Parathyroid adenoma (tissue), 2 donors: ENCODE measurements at regions not wholly inside any gene's neighbourhood (a gene's known extent, or its start where the extent isn't known, plus 50 kb on each side); places are given as distances from the start of the nearest gene placed in this dataset.

Source experiments
- H2AFZ ChIP-seq: fragments of 300-600 bp; sonication (generic); one replicate; pipeline ENCODE4 v1.7.0; 2017; ENCODE audit warnings: antibody characterized with exemption, mild to moderate bottlenecking
- H3K27ac ChIP-seq: fragments of 300-600 bp; sonication (generic); one replicate; pipeline ENCODE4 v1.7.0; 2017
- H3K27me3 ChIP-seq: fragments of 300-600 bp; sonication (generic); one replicate; pipeline ENCODE4 v1.7.0; 2017; ENCODE audit warnings: low read length; ENCODE audit not compliant: control insufficient read depth, insufficient read depth
- H3K36me3 ChIP-seq: fragments of 300-600 bp; sonication (generic); one replicate; pipeline ENCODE4 v1.7.0; 2017; ENCODE audit warnings: low read length; ENCODE audit not compliant: control insufficient read depth, insufficient read depth
- H3K4me1 ChIP-seq: fragments of 300-600 bp; sonication (generic); one replicate; pipeline ENCODE4 v1.7.0; 2017; ENCODE audit warnings: control low read depth
- H3K4me2 ChIP-seq: fragments of 300-600 bp; sonication (generic); one replicate; pipeline ENCODE4 v1.7.0; 2017; ENCODE audit warnings: low read length
- H3K4me3 ChIP-seq: fragments of 300-600 bp; sonication (generic); one replicate; pipeline ENCODE4 v1.7.0; 2017; ENCODE audit warnings: low read depth, low read length
- H3K79me2 ChIP-seq: fragments of 300-600 bp; sonication (generic); one replicate; pipeline ENCODE4 v1.7.0; 2017; ENCODE audit warnings: control low read depth
- H3K9ac ChIP-seq: fragments of 300-600 bp; sonication (generic); one replicate; pipeline ENCODE4 v1.7.0; 2017; ENCODE audit warnings: mild to moderate bottlenecking
- H3K9me3 ChIP-seq: fragments of 300-600 bp; sonication (generic); one replicate; pipeline ENCODE4 v1.7.0; 2017; ENCODE audit warnings: low read length; ENCODE audit not compliant: control insufficient read depth
- TF ChIP-seq, protein P1 (sequence below): fragments of 300-600 bp; sonication (generic); IDR thresholded peaks from one replicate; pipeline ENCODE4 v1.7.0; 2017; ENCODE audit warnings: antibody characterized with exemption, mild to moderate bottlenecking
- donor health status: primary hyperparathyroidism.

GRCh38 chr7:28311670-28312069, 100.6 kb upstream of the CREB5 start:
- Histone ChIP-seq H3K4me2 (no peak overlapping the region), H3K36me3 (no peaks in the 10 kb centered on the region), H3K27ac (no peak overlapping the region), H3K4me3 (no peak overlapping the region), H3K79me2 (no peaks in the 10 kb centered on the region), H3K9me3 (no peaks in the 10 kb centered on the region), H3K9ac (no peak overlapping the region), H3K27me3 (no peaks in the 10 kb centered on the region), H2AFZ (no peak overlapping the region), H3K4me1 (no peaks in the 10 kb centered on the region)
- TF ChIP-seq, protein P1, sequence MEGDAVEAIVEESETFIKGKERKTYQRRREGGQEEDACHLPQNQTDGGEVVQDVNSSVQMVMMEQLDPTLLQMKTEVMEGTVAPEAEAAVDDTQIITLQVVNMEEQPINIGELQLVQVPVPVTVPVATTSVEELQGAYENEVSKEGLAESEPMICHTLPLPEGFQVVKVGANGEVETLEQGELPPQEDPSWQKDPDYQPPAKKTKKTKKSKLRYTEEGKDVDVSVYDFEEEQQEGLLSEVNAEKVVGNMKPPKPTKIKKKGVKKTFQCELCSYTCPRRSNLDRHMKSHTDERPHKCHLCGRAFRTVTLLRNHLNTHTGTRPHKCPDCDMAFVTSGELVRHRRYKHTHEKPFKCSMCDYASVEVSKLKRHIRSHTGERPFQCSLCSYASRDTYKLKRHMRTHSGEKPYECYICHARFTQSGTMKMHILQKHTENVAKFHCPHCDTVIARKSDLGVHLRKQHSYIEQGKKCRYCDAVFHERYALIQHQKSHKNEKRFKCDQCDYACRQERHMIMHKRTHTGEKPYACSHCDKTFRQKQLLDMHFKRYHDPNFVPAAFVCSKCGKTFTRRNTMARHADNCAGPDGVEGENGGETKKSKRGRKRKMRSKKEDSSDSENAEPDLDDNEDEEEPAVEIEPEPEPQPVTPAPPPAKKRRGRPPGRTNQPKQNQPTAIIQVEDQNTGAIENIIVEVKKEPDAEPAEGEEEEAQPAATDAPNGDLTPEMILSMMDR, result no peak

DNA sequence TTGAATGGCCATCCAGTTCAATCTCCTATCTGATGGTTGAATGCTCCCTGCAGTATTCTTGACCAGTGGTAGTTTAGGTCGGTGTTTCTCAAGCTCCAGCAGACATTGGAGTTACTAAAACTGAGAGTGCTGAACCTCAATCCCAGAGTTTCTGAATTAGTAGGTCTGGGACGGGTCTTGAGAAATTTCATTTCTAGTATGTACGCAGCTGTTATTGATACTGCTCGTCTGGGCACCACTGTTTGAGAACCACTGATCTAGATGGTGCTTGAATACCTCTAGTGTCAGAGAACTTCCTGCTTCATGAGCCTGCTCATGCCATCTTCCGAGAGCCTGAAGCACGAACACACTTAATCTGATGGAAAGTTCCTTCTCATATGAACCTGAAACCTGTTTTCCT, 99.4 kb upstream of the CREB5 start:
- H3K27me3 ChIP-seq, result no peaks in the 10 kb centered on the region
- no peak overlapping the region for H2AFZ ChIP-seq

DNA sequence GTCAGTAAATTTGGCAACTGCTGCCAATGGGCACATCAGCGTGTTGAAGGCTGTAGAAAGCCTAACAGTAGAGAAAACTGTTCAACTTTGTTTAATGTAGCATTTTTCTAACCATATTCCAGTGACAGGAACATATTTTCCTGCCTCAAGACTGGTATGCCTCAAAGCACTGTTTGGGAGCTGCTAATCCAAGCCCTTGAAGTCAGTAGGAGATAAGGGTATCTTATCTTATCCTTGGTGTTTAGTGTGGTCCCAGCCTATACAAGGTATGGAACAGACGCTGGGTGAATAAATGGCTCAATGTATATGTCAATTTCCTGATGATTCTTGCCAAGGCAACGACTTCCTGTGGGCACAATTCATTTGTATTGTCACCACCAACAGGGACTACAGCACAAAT, 97.5 kb upstream of the CREB5 start:
- H3K9me3 ChIP-seq, result no peaks in the 10 kb centered on the region
- no peak overlapping the region for H2AFZ ChIP-seq
- no peak overlapping the region for H3K9ac ChIP-seq
- H3K27me3 ChIP-seq, result no peaks in the 10 kb centered on the region
- no peak overlapping the region for H3K4me2 ChIP-seq
- no peak overlapping the region for H3K4me3 ChIP-seq
- TF ChIP-seq, protein P1, result no peak
- H3K36me3 ChIP-seq, result no peaks in the 10 kb centered on the region
- H3K4me1 ChIP-seq, result no peaks in the 10 kb centered on the region
- H3K79me2 ChIP-seq, result no peaks in the 10 kb centered on the region
- no peak overlapping the region for H3K27ac ChIP-seq

More for the DNA sequence above, 99.4 kb upstream of the CREB5 start:
- Histone ChIP-seq H3K36me3 (no peaks in the 10 kb centered on the region), H3K9me3 (no peaks in the 10 kb centered on the region), H3K79me2 (no peaks in the 10 kb centered on the region), H3K4me1 (no peaks in the 10 kb centered on the region), H3K4me3 (no peak overlapping the region), H3K9ac (no peak overlapping the region), H3K27ac (no peak overlapping the region), H3K4me2 (no peak overlapping the region)
- TF ChIP-seq, protein P1, result no peak

DNA sequence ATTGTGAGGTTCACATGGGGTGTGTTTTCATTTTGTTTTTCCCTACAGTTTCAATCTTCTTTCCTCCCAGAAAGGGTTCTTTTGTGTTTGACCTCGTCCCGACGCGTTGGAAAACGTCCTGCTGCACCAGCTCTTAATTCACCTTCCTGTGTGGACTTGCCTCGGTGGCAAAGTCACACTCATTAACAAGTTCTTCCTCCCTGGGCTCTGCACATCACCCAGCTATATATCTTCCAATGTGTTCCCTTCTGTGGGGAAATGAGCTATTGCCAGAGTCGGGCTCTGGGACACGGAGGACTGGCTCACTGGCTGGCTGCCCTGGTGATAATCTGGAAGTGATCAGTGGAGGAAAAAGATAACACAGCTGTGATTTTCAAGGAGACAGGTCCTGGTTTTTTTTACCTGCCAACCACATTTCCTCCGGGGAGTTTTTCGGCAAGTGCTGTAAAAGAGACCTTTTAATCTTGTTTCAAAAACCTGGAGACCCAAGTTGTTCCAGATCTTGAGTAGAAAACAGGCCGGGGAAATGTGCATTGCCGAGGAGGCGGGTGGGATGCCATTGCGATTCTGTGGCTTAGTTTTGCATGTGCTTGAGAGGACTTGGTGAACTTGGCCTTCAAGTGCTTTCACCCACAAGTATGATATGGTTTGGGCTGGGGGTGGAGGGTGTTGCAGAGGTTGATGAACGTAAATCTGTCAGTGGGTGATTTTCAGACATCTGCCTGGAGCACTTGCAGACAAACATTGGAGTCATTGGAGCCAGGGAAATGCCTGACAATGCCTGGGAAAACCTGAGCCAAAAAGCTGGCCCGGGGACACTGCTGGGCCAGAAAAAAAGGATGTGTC, 96.5 kb upstream of the CREB5 start:
- Histone ChIP-seq H3K79me2 (no peaks in the 10 kb centered on the region), H3K27me3 (no peaks in the 10 kb centered on the region), H3K27ac (no peak overlapping the region), H3K9ac (no peak overlapping the region), H3K9me3 (no peaks in the 10 kb centered on the region), H3K4me1 (no peaks in the 10 kb centered on the region), H3K4me3 (no peak overlapping the region), H3K4me2 (no peak overlapping the region), H2AFZ (no peak overlapping the region), H3K36me3 (no peaks in the 10 kb centered on the region)
- TF ChIP-seq, protein P1, result no peak

DNA sequence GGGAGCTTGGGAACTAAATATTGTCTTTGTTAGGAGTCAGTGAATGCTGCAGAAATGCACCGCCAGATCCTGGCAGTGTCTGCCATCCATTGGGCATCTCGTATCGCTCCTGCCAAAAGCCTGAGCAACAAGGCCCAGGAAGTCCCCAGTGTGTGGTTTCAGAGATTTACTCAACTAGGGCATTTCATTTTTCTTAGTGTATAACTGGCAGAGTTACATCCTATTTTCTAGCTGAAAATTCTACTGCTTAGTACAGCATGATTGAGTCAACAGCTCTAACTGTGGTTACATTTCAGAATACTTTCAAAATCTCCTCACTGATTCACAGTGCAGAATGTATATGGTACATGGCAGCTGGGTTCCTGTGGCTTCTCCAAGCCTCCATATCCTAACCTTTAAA, 95.8 kb upstream of the CREB5 start:
- Histone ChIP-seq H3K27ac (no peak overlapping the region), H3K36me3 (no peaks in the 10 kb centered on the region), H3K4me1 (no peaks in the 10 kb centered on the region), H3K79me2 (no peaks in the 10 kb centered on the region), H3K4me2 (no peak overlapping the region), H2AFZ (no peak overlapping the region), H3K27me3 (no peaks in the 10 kb centered on the region), H3K9ac (no peak overlapping the region), H3K9me3 (no peaks in the 10 kb centered on the region), H3K4me3 (no peak overlapping the region)
- TF ChIP-seq, protein P1, result no peak
